Activated naive CD8-positive, alpha-beta T cell (primary cell): ENCODE measurements at regions not wholly inside any gene's neighbourhood (a gene's known extent, or its start where the extent isn't known, plus 50 kb on each side); places are given as distances from the start of the nearest gene placed in this dataset.
"Not testable (repeated sequence)": the region's sequence is repeated elsewhere in the genome, so short reads cannot be mapped to it uniquely, and the experiment has no call there.

Experiments
- H3K27ac Mint-ChIP-seq: one replicate; pipeline ENCODE4 v1.8.0; 2021; ENCODE audit warnings: mixed read lengths
- H3K27me3 Mint-ChIP-seq: one replicate; pipeline ENCODE4 v1.8.0; 2021; ENCODE audit warnings: mixed read lengths
- H3K36me3 Mint-ChIP-seq: one replicate; pipeline ENCODE4 v1.8.0; 2021; ENCODE audit warnings: mixed read lengths
- H3K4me1 Mint-ChIP-seq: one replicate; pipeline ENCODE4 v1.8.0; 2021; ENCODE audit warnings: low read depth, mixed read lengths
- H3K4me3 Mint-ChIP-seq: one replicate; pipeline ENCODE4 v1.8.0; 2021; ENCODE audit warnings: mild to moderate bottlenecking, mixed read lengths
- H3K9me3 Mint-ChIP-seq: one replicate; pipeline ENCODE4 v1.8.0; 2021; ENCODE audit warnings: low read depth, mixed read lengths

DNA sequence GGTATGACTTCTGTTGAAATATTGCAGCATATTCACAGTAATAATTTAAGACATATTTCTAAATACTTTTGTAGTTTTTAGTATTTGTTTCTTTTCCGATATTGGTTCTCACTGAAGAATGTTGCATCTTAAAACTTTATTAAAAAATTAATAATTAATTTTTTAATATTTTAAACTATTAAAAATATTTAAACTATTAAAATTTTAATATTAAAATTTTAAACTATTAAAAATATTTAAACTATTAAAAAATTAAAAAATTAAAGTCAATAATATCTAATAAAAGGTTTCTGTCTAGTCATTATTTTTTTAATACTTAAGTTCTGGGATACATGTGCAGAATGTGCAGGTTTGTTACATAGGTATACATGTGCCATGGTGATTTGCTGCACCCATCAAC lies 149.3 kb upstream of the CCNH start:
- no peaks in the 10 kb centered on the region for H3K9me3 Mint-ChIP-seq
- no peaks in the 10 kb centered on the region for H3K36me3 Mint-ChIP-seq
- H3K27ac Mint-ChIP-seq: no peak overlapping the region
- H3K4me1 Mint-ChIP-seq: no peaks in the 10 kb centered on the region
- H3K27me3 Mint-ChIP-seq: peaks cover 2% of the 10 kb centered on the region
- no peak overlapping the region for H3K4me3 Mint-ChIP-seq

GRCh38 chr5:87560528-87560927 lies 147.8 kb upstream of the CCNH start:
- H3K9me3 Mint-ChIP-seq: no peaks in the 10 kb centered on the region
- H3K27me3 Mint-ChIP-seq: peaks cover 2% of the 10 kb centered on the region
- no peak overlapping the region for H3K27ac Mint-ChIP-seq
- H3K4me1 Mint-ChIP-seq: no peaks in the 10 kb centered on the region
- H3K36me3 Mint-ChIP-seq: no peaks in the 10 kb centered on the region
- no peak overlapping the region for H3K4me3 Mint-ChIP-seq

- Mint-ChIP-seq H3K27me3 (peaks cover 3% of the 10 kb centered on the region), H3K27ac (no peak overlapping the region), H3K4me3 (no peak overlapping the region), H3K4me1 (no peaks in the 10 kb centered on the region), H3K36me3 (no peaks in the 10 kb centered on the region), H3K9me3 (no peaks in the 10 kb centered on the region)
These were observed 139.2 kb upstream of the CCNH start for GRCh38 chr5:87551911-87552310.

DNA sequence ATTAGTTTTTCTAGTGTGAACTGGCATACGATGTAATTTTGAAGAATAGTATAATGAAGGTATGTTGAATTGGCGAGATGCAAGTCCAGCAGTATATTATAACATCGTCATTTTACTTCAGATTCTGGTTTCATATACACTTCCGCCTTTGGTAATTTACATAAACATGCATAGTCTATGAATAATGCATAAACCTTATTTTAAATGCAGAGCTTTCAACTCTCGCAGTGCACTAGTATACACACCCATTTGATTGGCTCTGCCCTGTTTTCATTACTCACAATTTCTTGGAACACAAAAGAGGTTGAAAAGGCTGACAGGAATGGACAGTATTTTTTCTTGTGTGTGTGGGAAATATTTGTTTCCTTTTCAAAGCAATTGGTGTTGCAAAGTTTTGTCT lies 128.9 kb upstream of the CCNH start:
- Mint-ChIP-seq H3K36me3 (no peaks in the 10 kb centered on the region), H3K27me3 (peaks cover 6% of the 10 kb centered on the region), H3K27ac (no peak overlapping the region), H3K4me3 (no peak overlapping the region), H3K4me1 (no peaks in the 10 kb centered on the region), H3K9me3 (no peaks in the 10 kb centered on the region)

GRCh38 chr5:87541033-87541432 lies 128.3 kb upstream of the CCNH start:
- Mint-ChIP-seq H3K4me1 (no peaks in the 10 kb centered on the region), H3K9me3 (no peaks in the 10 kb centered on the region), H3K27ac (no peak overlapping the region), H3K4me3 (no peak overlapping the region), H3K36me3 (no peaks in the 10 kb centered on the region), H3K27me3 (peaks cover 6% of the 10 kb centered on the region)

GRCh38 chr5:87539839-87540238 lies 127.1 kb upstream of the CCNH start:
- H3K27me3 Mint-ChIP-seq: peaks cover 6% of the 10 kb centered on the region
- no peak overlapping the region for H3K27ac Mint-ChIP-seq
- H3K36me3 Mint-ChIP-seq: no peaks in the 10 kb centered on the region
- no peak overlapping the region for H3K4me3 Mint-ChIP-seq
- no peaks in the 10 kb centered on the region for H3K9me3 Mint-ChIP-seq
- H3K4me1 Mint-ChIP-seq: no peaks in the 10 kb centered on the region

DNA sequence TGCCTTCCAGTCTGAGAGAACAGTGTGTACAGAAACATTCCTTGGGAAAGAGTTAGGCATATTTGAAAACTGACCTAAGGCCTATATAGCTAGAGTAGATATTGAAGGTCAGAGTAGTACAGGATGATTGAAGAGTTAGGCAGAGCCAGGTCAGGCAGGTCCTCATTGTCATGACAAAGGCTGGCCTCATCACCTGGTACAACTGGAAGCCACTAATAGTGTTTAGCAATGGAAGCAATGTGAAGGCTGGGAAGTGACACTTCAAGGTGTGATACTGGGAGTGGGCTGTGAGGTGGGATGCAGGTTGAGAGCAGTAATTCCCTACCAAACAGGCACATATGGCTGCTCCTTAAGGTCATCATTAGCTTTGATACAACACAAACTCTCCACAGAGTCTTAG lies 123.6 kb upstream of the CCNH start:
- peaks cover 6% of the 10 kb centered on the region for H3K27me3 Mint-ChIP-seq
- no peaks in the 10 kb centered on the region for H3K36me3 Mint-ChIP-seq
- H3K27ac Mint-ChIP-seq: no peak overlapping the region
- no peaks in the 10 kb centered on the region for H3K4me1 Mint-ChIP-seq
- no peak overlapping the region for H3K4me3 Mint-ChIP-seq
- no peaks in the 10 kb centered on the region for H3K9me3 Mint-ChIP-seq

DNA sequence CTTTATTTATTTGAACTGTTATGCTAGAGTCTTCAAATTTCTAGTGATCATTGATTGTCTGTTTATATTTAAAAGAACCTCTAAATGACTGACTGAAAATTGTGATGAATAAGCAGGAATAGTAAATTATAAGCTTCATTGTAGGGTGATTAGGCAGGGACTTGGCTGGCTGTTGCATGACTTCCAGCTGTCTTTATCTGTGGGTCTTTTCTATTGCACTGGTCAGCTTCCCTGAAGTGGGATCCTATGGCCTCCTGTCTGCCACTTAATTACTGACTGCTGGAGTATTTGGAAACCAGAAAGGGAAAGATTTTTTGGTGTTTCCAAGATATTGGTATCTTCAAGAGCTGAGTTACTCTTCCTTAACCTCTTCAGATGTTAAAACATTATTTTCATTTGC lies 123.0 kb upstream of the CCNH start:
- Mint-ChIP-seq H3K27me3 (peaks cover 6% of the 10 kb centered on the region), H3K4me1 (no peaks in the 10 kb centered on the region)

DNA sequence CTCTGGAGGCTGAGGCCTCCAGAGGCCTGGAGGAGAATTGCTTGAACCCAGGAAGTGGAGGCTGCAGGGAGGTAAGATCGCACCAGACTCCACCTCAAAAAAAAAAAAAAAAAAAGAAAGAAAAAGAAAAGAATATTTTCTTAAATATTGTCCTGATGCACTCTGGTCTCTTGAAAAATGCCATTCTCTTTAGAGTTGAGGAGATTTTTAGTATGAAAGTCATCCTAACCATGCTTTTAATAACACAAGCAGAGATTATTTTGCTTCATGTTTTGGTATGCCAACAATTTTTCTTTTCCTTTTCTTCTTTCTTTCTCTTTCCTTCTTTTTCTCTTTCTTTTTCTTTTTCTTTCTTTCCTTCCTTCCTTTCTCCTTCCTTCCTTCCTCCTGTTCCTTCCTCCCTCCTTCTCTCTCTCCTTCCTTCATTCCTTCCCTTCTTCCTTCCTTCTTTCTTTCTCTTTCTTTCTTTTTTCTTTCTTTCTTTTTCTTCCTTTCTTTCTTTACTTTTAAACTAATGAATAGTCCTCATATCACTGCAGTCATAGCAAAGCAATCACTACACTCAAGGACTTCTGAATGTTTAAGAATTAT lies 116.9 kb upstream of the CCNH start:
- no peak overlapping the region for H3K27ac Mint-ChIP-seq
- no peaks in the 10 kb centered on the region for H3K4me1 Mint-ChIP-seq
- H3K36me3 Mint-ChIP-seq: no peaks in the 10 kb centered on the region
- H3K9me3 Mint-ChIP-seq: no peaks in the 10 kb centered on the region
- H3K4me3 Mint-ChIP-seq: no peak overlapping the region
- H3K27me3 Mint-ChIP-seq: no peaks in the 10 kb centered on the region

More for the DNA sequence above, 123.0 kb upstream of the CCNH start:
- no peak overlapping the region for H3K27ac Mint-ChIP-seq
- H3K4me3 Mint-ChIP-seq: no peak overlapping the region
- H3K9me3 Mint-ChIP-seq: no peaks in the 10 kb centered on the region
- no peaks in the 10 kb centered on the region for H3K36me3 Mint-ChIP-seq

- Mint-ChIP-seq H3K36me3 (no peaks in the 10 kb centered on the region), H3K27ac (no peak overlapping the region), H3K27me3 (no peaks in the 10 kb centered on the region), H3K4me1 (no peaks in the 10 kb centered on the region), H3K4me3 (no peak overlapping the region), H3K9me3 (no peaks in the 10 kb centered on the region)
These were observed 113.4 kb upstream of the CCNH start for GRCh38 chr5:87526131-87526530.

- no peak overlapping the region for H3K27ac Mint-ChIP-seq
- no peaks in the 10 kb centered on the region for H3K9me3 Mint-ChIP-seq
- peaks cover 2% of the 10 kb centered on the region for H3K27me3 Mint-ChIP-seq
- H3K36me3 Mint-ChIP-seq: no peaks in the 10 kb centered on the region
- no peaks in the 10 kb centered on the region for H3K4me1 Mint-ChIP-seq
- H3K4me3 Mint-ChIP-seq: no peak overlapping the region
These were observed 111.5 kb upstream of the CCNH start for GRCh38 chr5:87524217-87524616.

DNA sequence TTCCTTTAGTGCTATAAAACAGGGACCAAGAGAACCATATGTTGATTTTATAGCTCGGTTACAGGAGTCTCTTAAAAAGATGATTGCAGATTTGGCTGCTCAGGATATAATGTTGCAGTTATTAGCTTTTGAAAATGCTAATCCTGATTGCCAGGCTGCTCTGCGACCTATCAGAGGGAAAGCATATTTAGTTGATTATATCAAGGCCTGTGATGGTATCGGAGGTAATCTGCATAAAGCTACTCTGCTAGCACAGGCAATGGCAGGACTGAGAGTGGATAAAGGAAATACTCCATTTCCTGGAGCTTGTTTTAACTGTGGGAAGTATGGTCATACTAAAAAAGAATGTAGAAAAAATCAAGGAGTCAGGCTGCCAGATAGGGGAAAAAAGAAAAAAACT lies 99.0 kb upstream of the CCNH start:
- peaks cover 13% of the 10 kb centered on the region for H3K27me3 Mint-ChIP-seq
- not testable (repeated sequence) for H3K36me3 Mint-ChIP-seq, H3K4me3 Mint-ChIP-seq, H3K27ac Mint-ChIP-seq, H3K4me1 Mint-ChIP-seq
- H3K9me3 Mint-ChIP-seq: peaks cover 15% of the 10 kb centered on the region

GRCh38 chr5:87503004-87503403 lies 90.3 kb upstream of the CCNH start:
- H3K27ac Mint-ChIP-seq: no peak overlapping the region
- peaks cover 1% of the 10 kb centered on the region for H3K9me3 Mint-ChIP-seq
- H3K27me3 Mint-ChIP-seq: peaks cover 1% of the 10 kb centered on the region
- H3K36me3 Mint-ChIP-seq: no peaks in the 10 kb centered on the region
- no peak overlapping the region for H3K4me3 Mint-ChIP-seq
- no peaks in the 10 kb centered on the region for H3K4me1 Mint-ChIP-seq

GRCh38 chr5:87499478-87500410 lies 87.0 kb upstream of the CCNH start:
- Mint-ChIP-seq H3K9me3 (peaks cover 17% of the 10 kb centered on the region), H3K4me1 (no peaks in the 10 kb centered on the region), H3K27me3 (peaks cover 9% of the 10 kb centered on the region), H3K27ac (no peak overlapping the region), H3K4me3 (no peak overlapping the region), H3K36me3 (peaks cover 2% of the 10 kb centered on the region)
